ENCODE measurements at regions not wholly inside any gene's neighbourhood (a gene's known extent, or its start where the extent isn't known, plus 50 kb on each side); places are given as distances from the start of the nearest gene placed in this dataset.

DNA sequence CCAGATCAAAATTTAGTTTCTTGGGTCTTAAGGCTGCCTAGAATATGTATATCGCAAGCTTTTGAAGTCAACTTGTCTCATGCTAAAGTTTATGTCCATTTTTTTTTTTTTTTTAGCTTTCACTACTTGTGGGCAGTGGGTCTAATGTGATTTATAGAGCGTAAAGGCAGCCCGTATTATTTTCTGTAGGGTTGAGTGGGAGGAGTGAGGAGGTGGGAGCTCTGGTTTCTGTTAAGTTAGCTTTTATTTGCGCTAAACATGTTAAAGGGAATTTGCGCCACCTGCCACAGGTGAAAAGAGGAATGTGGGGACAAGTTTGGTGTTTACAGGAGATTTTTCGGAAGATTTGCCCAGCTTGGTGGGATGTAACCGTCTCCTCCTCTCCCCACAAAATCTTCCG lies 234.2 kb downstream of the IL20RB start:
- TF ChIP-seq GATA2 (IDR thresholded peaks at IDR 0.05; ENCODE audit: low read depth, low read length) = no peak
- TF ChIP-seq GATA3 (IDR thresholded peaks at IDR 0.05; ENCODE audit: low read depth, low read length) = no peak

Data from SH-SY5Y (cell line).